ENCODE measurements at regions not wholly inside any gene's neighbourhood (a gene's known extent, or its start where the extent isn't known, plus 50 kb on each side); places are given as distances from the start of the nearest gene placed in this dataset.
"Not testable (repeated sequence)": the region's sequence is repeated elsewhere in the genome, so short reads cannot be mapped to it uniquely, and the experiment has no call there.

- H3K79me2 ChIP-seq (ENCODE audit: control insufficient read depth, insufficient read depth, low read length); H3K36me3 ChIP-seq (ENCODE audit: control insufficient read depth, insufficient read depth, low read length); POLR2A ChIA-PET; H4K20me1 ChIP-seq (replicated peaks; ENCODE audit: control insufficient read depth, insufficient read depth, low read length); ATAC-seq; intact Hi-C loops (cut with micrococcal nuclease); FAIRE-seq; H3K27ac ChIP-seq (ENCODE audit: extremely low read depth, low read depth, low read length); H2AFZ ChIP-seq (ENCODE audit: low read depth, low read length); H3K4me2 ChIP-seq (ENCODE audit: insufficient read depth, low read length); H3K4me3 ChIP-seq; CTCF ChIA-PET (ENCODE audit: low intra/inter-chr PET ratio); H3K9ac ChIP-seq (ENCODE audit: insufficient read depth in 1 of 2, low read depth in 2 of 2, low read length in 2 of 2); H3K27me3 ChIP-seq (ENCODE audit: control insufficient read depth in 2 of 2, insufficient read depth in 2 of 2, low read length in 2 of 2); H3K9me1 ChIP-seq (ENCODE audit: control insufficient read depth, insufficient read depth, low read length); BruUV-seq (replicated peaks); H3K4me1 ChIP-seq (replicated peaks in 1 of 2; ENCODE audit: control insufficient read depth in 2 of 2, insufficient read depth in 2 of 2, low read length in 2 of 2); DNase-seq (ENCODE audit: extremely low read depth in 1 of 4, low spot score in 3 of 4); H3K9me3 ChIP-seq (replicated peaks; ENCODE audit: control insufficient read depth, insufficient read depth, low read depth, low read length): not testable (repeated sequence)
- WGBS (ENCODE audit: insufficient coverage, low coverage, missing lambda C conversion rate), result 86% methylated on average over 6 of the region's 6 CpGs
- in situ Hi-C loops (cut with MboI), result loop anchor here (10.0 to 25.0 kb wide), 2 partner anchors 280 to 723 kb away; no protein-coding TSS in a partner anchor
Measured at GRCh38 chr5:34185005-34185404, 142.0 kb upstream of the C1QTNF3 start.

GRCh38 chr5:34185572-34185971 is 142.6 kb upstream of the C1QTNF3 start:
- intact Hi-C loops (cut with micrococcal nuclease), result not testable (repeated sequence)
- WGBS (ENCODE audit: insufficient coverage, low coverage, missing lambda C conversion rate), result 68% methylated on average over 2 of the region's 2 CpGs
- in situ Hi-C loops (cut with MboI), result loop anchor here (10.0 to 25.0 kb wide), 2 partner anchors 279 to 723 kb away; no protein-coding TSS in a partner anchor

More at GRCh38 chr5:34185572-34185971, 142.6 kb upstream of the C1QTNF3 start:
- H3K36me3 ChIP-seq (ENCODE audit: control insufficient read depth, insufficient read depth, low read length); H3K27ac ChIP-seq (ENCODE audit: extremely low read depth, low read depth, low read length); POLR2A ChIA-PET; DNase-seq (ENCODE audit: extremely low read depth in 1 of 4, low spot score in 3 of 4); ATAC-seq; H2AFZ ChIP-seq (ENCODE audit: low read depth, low read length); H3K9me1 ChIP-seq (ENCODE audit: control insufficient read depth, insufficient read depth, low read length); H3K79me2 ChIP-seq (ENCODE audit: control insufficient read depth, insufficient read depth, low read length); H3K4me3 ChIP-seq; FAIRE-seq; CTCF ChIA-PET (ENCODE audit: low intra/inter-chr PET ratio); H3K4me1 ChIP-seq (replicated peaks in 1 of 2; ENCODE audit: control insufficient read depth in 2 of 2, insufficient read depth in 2 of 2, low read length in 2 of 2); H3K4me2 ChIP-seq (ENCODE audit: insufficient read depth, low read length); H3K27me3 ChIP-seq (ENCODE audit: control insufficient read depth in 2 of 2, insufficient read depth in 2 of 2, low read length in 2 of 2); H3K9me3 ChIP-seq (replicated peaks; ENCODE audit: control insufficient read depth, insufficient read depth, low read depth, low read length); H4K20me1 ChIP-seq (replicated peaks; ENCODE audit: control insufficient read depth, insufficient read depth, low read length); H3K9ac ChIP-seq (ENCODE audit: insufficient read depth in 1 of 2, low read depth in 2 of 2, low read length in 2 of 2): not testable (repeated sequence)
- TSS peak; percentile 16 for BruUV-seq (replicated peaks)
- TF ChIP-seq ZNF780A (CRISPR knock-in tag; IDR thresholded peaks at IDR 0.05), result peak; percentile 77; the same call in 1 of the 2 replicates
- TF ChIP-seq ZNF717 (CRISPR knock-in tag; IDR thresholded peaks at IDR 0.05), result 0 out of 2 replicates have a peak, but pooled peaks have one; percentile 67
- TF ChIP-seq ZNF551 (CRISPR knock-in tag; IDR thresholded peaks at IDR 0.05), result peak; percentile 71; the same call in 1 of the 2 replicates
- TF ChIP-seq HMG20B (CRISPR knock-in tag; IDR thresholded peaks at IDR 0.05), result 0 out of 2 replicates have a peak, but pooled peaks have one; percentile 72
- peak; percentile 39; the same call in 1 of the 2 replicates for TF ChIP-seq PTRF (tag; IDR thresholded peaks at IDR 0.05)

Data from K562 (cell line).